H54 (cell line): ENCODE measurements at regions not wholly inside any gene's neighbourhood (a gene's known extent, or its start where the extent isn't known, plus 50 kb on each side); places are given as distances from the start of the nearest gene placed in this dataset.
"Not testable (repeated sequence)": the region's sequence is repeated elsewhere in the genome, so short reads cannot be mapped to it uniquely, and the experiment has no call there.

Experiments
- DNase-seq: peaks from one replicate; pipeline ENCODE4 v3.0.0; 2011; ENCODE audit warnings: low spot score, mixed read lengths; ENCODE audit not compliant: insufficient read length
- FAIRE-seq: peaks from 3 replicates; lab custom pipeline; 2011; peaks lifted over from hg19 to GRCh38; lab: Jason Lieb, UNC
- POLR2A ChIP-seq: IDR thresholded peaks from 2 replicates; pipeline ENCODE4 v1.6.1; 2011; ENCODE audit warnings: low read depth, mild to moderate bottlenecking, low read length

DNA sequence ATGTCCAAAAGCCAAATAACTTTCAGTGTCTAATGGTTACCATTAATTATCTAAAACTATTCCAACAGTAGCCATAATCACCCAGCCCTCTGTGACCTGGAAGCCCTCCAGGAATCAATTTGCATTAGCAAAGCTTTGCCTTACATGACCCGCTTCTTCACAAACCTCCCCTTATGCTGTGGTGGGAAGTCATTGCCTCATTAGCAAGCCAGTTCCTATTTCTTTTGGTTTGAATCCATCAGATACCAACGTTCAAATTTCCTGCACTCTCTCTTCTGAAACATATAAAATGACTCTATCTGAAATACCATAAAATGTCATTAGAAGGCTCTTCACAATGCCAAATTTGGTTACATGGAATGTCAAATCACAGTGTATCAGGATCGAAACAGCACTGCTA lies 268.3 kb upstream of the PRKD1 start:
- no peak for DNase-seq
- no peak for TF ChIP-seq POLR2A
- FAIRE-seq = no peak

GRCh38 chr14:30196861-30197260 lies 269.2 kb upstream of the PRKD1 start:
- no peak for FAIRE-seq

GRCh38 chr14:30198720-30199119 lies 271.1 kb upstream of the PRKD1 start:
- not testable (repeated sequence) for FAIRE-seq, DNase-seq

More at GRCh38 chr14:30196861-30197260, 269.2 kb upstream of the PRKD1 start:
- no peak for TF ChIP-seq POLR2A
- no peak for DNase-seq

- FAIRE-seq (no peak), DNase-seq (no peak)
- TF ChIP-seq POLR2A = no peak
Observed at GRCh38 chr14:30204431-30204980, 276.9 kb upstream of the PRKD1 start.

GRCh38 chr14:30209136-30209535 lies 281.5 kb upstream of the PRKD1 start:
- no peak for TF ChIP-seq POLR2A
- FAIRE-seq = no peak
- no peak for DNase-seq

- DNase-seq (no peak), FAIRE-seq (no peak)
- TF ChIP-seq POLR2A = no peak
Observed at GRCh38 chr14:30210630-30211029, 283.0 kb upstream of the PRKD1 start.

- TF ChIP-seq POLR2A = no peak
- FAIRE-seq = no peak
- DNase-seq = no peak
Observed at GRCh38 chr14:30211326-30211725, 283.7 kb upstream of the PRKD1 start.

DNA sequence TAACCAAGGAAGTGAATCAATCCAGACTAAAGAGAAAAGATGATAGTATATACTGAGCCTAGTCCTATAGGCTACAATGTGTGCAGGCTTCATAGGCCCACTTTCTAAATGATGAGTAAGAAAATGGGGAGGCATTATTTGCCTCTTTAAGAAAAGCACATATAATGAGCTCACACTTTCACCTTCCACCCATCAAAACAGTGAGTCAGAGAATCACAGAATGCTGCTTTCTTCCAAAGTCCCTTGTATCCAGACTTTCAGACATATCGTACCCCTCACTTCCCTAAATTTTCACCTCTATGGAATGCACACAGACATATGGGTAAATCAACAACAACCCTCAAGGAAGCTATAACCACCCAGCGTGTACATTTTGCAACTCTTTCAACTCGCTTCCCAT lies 286.4 kb upstream of the PRKD1 start:
- DNase-seq (no peak), FAIRE-seq (no peak)
- TF ChIP-seq POLR2A = no peak

DNA sequence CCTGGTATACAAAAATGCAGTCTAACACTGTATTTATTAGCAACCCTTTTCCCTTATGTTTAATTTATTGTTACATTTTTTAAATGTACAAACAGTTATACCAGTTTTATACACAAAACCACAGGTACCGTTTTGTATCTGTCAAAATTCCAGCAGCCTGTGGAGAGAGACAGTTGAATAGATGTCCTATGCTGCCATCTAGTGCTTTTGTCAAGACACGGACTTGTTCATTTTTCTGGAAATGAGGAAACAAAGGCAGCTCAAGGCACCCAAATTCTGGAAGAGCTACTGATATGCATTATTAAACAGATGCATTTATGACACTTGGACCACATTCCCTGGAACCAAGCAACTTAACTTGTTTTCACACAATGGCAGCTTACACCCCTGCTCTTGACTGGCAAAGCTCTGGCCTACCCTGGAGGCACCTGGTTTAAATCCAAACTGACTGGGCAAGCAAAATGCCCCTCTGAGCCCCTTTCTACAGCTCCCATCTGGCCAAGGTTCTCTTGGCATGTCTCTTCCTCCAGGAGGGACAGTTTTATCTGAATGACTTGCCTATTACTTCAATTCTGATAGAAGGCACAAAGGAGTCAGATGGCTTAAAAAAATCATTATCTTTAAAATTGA lies 286.9 kb upstream of the PRKD1 start:
- DNase-seq (no peak), FAIRE-seq (peak; percentile 78)
- no peak for TF ChIP-seq POLR2A

DNA sequence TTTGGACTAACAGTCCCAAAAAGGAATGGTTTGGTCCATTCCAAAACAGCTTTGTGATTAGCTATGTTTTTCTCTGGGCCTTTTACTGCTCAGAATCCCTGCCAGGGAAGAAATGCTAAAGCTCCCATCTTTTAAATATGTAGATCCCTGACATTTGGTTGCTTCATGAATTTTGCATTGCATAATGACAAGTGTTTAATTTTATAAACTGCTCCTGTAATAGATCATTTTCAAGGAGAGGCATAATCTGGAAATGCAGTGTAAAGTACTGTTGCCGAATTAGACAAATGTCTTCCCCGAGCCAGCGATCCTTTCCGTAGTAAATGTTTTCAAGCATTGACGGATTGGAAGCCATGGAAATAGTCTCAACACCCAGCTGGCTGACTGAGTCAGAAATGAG lies 291.3 kb upstream of the PRKD1 start:
- FAIRE-seq (no peak), DNase-seq (no peak)
- no peak for TF ChIP-seq POLR2A

- FAIRE-seq (no peak), DNase-seq (no peak)
- no peak for TF ChIP-seq POLR2A
Observed at GRCh38 chr14:30221546-30221945, 293.9 kb upstream of the PRKD1 start.

DNA sequence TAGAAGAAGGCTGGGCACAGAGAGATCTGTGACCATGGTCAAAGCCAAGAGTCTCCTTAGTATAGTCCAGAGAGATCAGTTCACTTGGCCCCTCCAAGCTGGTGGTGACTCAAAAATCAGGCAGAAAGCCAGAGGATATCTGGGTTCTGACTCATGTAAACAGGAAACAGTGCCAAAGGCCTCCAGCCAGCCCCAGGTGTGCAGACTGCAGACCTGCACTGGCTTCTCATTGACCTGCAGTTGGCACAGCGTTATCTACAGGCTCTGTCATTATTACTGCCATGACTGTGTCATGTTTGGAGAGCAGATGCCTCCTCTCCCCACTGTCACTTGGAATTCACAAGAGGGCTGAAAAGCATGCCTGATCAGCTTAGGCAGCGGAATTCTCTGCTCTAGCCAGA lies 295.7 kb upstream of the PRKD1 start:
- peak; percentile 98 for FAIRE-seq
- no peak for TF ChIP-seq POLR2A

DNA sequence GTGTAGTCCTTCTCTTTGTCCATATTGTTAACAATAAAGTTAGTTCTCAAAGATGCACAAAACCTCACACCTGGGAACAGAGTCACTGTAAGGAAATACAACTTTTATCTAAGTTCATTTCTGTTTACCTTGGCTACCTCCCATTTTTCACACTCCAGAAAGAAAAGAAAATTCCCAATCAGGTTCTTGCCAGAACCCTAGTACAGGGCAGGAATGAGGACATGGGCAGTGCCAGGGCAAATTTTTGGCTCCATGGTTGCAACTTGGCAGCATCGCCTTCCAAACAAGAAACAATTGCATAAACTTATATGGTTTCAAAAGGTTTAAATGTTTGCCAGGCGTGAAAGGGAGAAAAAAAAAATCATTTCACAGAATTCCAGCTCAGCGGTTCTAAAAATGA lies 296.3 kb upstream of the PRKD1 start:
- no peak for TF ChIP-seq POLR2A

More for the DNA sequence above, 295.7 kb upstream of the PRKD1 start:
- DNase-seq = peak; percentile 26

DNA sequence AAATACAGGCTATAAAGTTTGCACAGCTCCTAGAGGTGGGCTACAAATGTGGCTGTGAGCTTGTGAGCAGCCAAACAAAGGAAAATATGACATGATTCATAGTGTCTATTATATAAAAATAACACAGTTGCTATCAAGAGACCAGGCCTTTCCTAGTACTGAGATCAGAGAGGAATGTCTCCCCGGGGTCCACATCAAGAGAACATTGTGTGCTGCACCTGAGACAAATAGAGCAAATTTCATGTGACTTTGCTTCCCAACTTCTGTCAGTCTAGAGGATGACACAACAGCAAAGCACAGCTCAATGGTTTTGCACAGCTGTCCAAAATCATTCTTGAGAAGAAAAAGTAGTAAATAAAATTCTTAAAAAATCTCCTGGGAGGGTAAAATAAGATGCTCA lies 297.5 kb upstream of the PRKD1 start:
- DNase-seq (no peak), FAIRE-seq (no peak)
- no peak for TF ChIP-seq POLR2A

More for the DNA sequence above, 296.3 kb upstream of the PRKD1 start:
- DNase-seq (no peak), FAIRE-seq (no peak)

- no peak for FAIRE-seq
- no peak for TF ChIP-seq POLR2A
- DNase-seq = no peak
Observed at GRCh38 chr14:30227436-30227835, 299.8 kb upstream of the PRKD1 start.

DNA sequence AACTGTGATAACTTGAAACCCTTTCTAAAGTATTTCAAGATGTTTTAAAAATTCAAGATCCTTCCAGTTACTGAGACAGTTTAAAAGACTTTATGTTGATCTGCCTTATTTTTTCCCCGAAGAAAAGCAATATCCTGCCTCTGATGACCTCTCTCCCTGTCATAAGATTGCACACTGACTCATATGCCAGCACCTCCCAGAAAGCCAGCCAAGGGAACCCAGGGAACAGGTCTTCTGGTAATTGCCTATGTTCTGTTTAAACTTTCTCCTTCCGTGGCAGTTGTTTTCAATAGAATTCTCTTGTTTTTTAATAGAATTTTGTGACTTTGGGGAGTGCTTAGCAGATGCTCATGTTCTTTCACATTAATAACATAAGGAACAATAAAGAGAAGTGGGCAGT lies 300.2 kb upstream of the PRKD1 start:
- DNase-seq = no peak
- peak; percentile 90 for FAIRE-seq
- TF ChIP-seq POLR2A = no peak
